ENCODE measurements at regions not wholly inside any gene's neighbourhood (a gene's known extent, or its start where the extent isn't known, plus 50 kb on each side); places are given as distances from the start of the nearest gene placed in this dataset.

DNA sequence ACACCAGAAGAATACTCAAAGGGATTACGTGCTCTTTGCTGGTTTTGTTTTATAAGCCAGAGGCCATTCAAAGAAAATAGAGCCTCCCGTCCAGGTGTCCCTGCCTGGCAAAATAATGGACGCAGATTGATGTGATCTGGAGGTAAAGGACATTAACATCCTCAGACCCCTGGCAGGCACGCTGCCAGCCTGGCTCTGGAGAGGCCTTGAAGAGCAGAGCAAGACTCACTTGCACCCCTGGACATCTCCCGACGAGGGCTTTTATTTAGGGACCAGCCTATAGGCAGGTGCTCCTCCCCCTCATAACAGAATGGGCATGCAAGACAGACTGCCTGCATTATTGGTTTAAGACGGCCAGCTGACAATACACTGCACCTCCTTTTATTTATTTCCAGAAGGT lies 291.3 kb downstream of the BCL11A start:
- Histone ChIP-seq H3K4me2 (ENCODE audit: insufficient read depth, low read length) (no peak overlapping the region), H3K9me3 (ENCODE audit: insufficient read depth, low read length, severe bottlenecking) (peaks cover 3% of the 10 kb centered on the region), H3K79me2 (ENCODE audit: insufficient read depth, low read length) (no peaks in the 10 kb centered on the region), H3K27me3 (ENCODE audit: insufficient read depth, low read length, poor library complexity) (no peaks in the 10 kb centered on the region), H4K20me1 (ENCODE audit: insufficient read depth, low read length) (no peaks in the 10 kb centered on the region), H3K27ac (ENCODE audit: low read length) (no peak overlapping the region), H3K9ac (ENCODE audit: low read depth, low read length) (no peak overlapping the region), H2AFZ (ENCODE audit: low read depth, low read length) (no peak overlapping the region), H3K36me3 (ENCODE audit: insufficient read depth, low read length) (no peaks in the 10 kb centered on the region), H3K4me1 (ENCODE audit: insufficient read depth, low read length) (no peaks in the 10 kb centered on the region), H3K4me3 (ENCODE audit: low read depth in 1 of 2, low read length in 2 of 2) (no peak overlapping the region)
- ATAC-seq (ENCODE audit: insufficient read depth, low read depth) (no peak), DNase-seq (no peak)
- no peak for TF ChIP-seq EZH2 (IDR thresholded peaks at IDR 0.05; ENCODE audit: borderline replicate concordance, low read depth, low read length, severe bottlenecking)
- no peak for TF ChIP-seq CTCF (IDR thresholded peaks at IDR 0.05; ENCODE audit: borderline replicate concordance, extremely low read depth, low read length, poor library complexity, severe bottlenecking)

DNA sequence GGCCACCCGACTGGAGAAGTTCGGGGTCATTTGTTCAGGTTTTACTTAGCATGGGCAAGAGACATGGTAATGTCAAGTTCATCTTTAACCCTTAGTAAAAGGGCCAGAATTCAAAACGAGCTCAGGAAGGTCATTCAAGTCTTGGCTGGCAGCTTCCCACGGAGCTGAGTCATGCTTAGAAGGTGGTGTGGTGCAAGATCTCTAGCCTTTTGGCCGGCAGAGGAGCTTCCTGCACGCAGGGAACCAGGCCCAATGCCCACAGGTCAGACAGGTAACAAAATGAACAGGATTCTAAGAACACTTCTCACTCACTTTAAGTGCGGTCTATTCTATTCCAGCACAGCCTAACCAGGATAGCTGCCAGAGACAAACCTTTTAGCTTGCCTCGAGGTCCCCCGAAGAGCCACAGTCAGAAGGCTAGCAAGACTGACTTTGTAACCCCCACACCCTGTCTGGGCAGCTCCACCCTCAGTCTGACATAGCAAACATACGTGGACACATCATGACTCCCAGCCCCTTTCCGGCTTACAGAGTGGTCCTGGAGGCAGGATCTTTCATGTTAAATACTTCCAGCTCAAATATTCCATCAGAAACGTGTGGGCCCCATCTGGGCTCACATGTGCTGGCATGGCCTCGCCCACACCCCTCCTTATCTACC lies 292.7 kb downstream of the BCL11A start:
- H4K20me1 ChIP-seq (ENCODE audit: insufficient read depth, low read length), result no peaks in the 10 kb centered on the region
- DNase-seq (no peak), ATAC-seq (ENCODE audit: insufficient read depth, low read depth) (no peak)
- H2AFZ ChIP-seq (ENCODE audit: low read depth, low read length), result no peak overlapping the region
- no peak overlapping the region for H3K4me3 ChIP-seq (ENCODE audit: low read depth in 1 of 2, low read length in 2 of 2)
- H3K4me2 ChIP-seq (ENCODE audit: insufficient read depth, low read length), result no peak overlapping the region
- H3K36me3 ChIP-seq (ENCODE audit: insufficient read depth, low read length), result no peaks in the 10 kb centered on the region
- no peak overlapping the region for H3K27ac ChIP-seq (ENCODE audit: low read length)
- H3K9me3 ChIP-seq (ENCODE audit: insufficient read depth, low read length, severe bottlenecking), result peaks cover 3% of the 10 kb centered on the region
- H3K9ac ChIP-seq (ENCODE audit: low read depth, low read length), result no peak overlapping the region
- H3K27me3 ChIP-seq (ENCODE audit: insufficient read depth, low read length, poor library complexity), result no peaks in the 10 kb centered on the region
- no peaks in the 10 kb centered on the region for H3K79me2 ChIP-seq (ENCODE audit: insufficient read depth, low read length)
- no peaks in the 10 kb centered on the region for H3K4me1 ChIP-seq (ENCODE audit: insufficient read depth, low read length)
- no peak for TF ChIP-seq EZH2 (IDR thresholded peaks at IDR 0.05; ENCODE audit: borderline replicate concordance, low read depth, low read length, severe bottlenecking)
- no peak for TF ChIP-seq CTCF (IDR thresholded peaks at IDR 0.05; ENCODE audit: borderline replicate concordance, extremely low read depth, low read length, poor library complexity, severe bottlenecking)

DNA sequence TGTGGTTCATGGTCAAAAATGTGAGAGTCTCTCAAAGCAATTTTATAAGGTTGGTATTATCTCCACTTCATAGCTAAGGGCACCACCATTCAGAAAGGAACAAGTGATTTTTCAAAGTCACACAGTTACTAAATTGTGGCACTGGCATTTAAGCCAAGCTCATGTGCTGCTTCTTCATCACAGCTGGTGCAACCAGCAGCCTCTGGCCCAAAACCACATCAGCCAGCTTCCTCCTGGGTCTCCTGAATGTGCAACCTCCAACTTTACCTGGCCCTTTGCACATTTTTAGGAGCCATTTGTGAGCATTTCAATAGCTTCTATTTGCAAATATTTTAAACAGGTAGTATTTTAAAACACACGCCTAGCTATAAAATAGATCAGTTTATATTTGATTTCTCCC lies 293.7 kb downstream of the BCL11A start:
- Histone ChIP-seq H2AFZ (ENCODE audit: low read depth, low read length) (no peak overlapping the region), H3K4me2 (ENCODE audit: insufficient read depth, low read length) (no peak overlapping the region), H3K9me3 (ENCODE audit: insufficient read depth, low read length, severe bottlenecking) (no peaks in the 10 kb centered on the region), H3K9ac (ENCODE audit: low read depth, low read length) (no peak overlapping the region), H3K79me2 (ENCODE audit: insufficient read depth, low read length) (no peaks in the 10 kb centered on the region), H3K4me1 (ENCODE audit: insufficient read depth, low read length) (no peaks in the 10 kb centered on the region), H3K36me3 (ENCODE audit: insufficient read depth, low read length) (no peaks in the 10 kb centered on the region), H3K4me3 (ENCODE audit: low read depth in 1 of 2, low read length in 2 of 2) (no peak overlapping the region), H3K27ac (ENCODE audit: low read length) (no peak overlapping the region), H3K27me3 (ENCODE audit: insufficient read depth, low read length, poor library complexity) (no peaks in the 10 kb centered on the region), H4K20me1 (ENCODE audit: insufficient read depth, low read length) (no peaks in the 10 kb centered on the region)
- ATAC-seq (ENCODE audit: insufficient read depth, low read depth) (peak; percentile 39; the same call in 1 of the 3 replicates), DNase-seq (peak; percentile 13)
- no peak for TF ChIP-seq EZH2 (IDR thresholded peaks at IDR 0.05; ENCODE audit: borderline replicate concordance, low read depth, low read length, severe bottlenecking)

DNA sequence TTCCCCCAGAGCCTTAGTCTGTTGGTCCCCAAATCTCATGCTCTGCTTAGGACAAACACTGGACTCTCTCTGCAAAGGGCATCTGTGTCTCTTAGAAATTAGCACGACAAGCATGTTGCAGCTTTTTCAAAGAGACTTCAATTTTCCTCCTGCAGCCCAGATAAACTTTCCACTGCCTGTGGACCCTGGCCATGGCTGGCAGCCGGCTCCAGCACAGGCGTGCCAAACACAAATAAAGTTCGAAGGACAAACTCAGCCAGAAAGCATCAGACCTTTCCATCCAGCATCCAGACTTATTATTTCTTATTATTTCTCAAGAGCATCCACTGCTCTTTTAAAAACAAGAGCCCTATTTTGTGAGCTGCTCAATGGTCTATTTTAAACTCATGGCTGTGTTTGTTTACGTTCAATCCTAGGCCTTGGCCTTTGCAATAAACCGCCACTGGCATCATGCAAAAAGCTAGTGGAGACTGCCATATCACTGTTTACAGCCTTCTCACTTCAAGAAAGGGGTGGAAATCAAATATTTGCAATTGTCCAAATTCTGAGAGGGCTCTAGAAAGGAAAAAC lies 300.8 kb downstream of the BCL11A start:
- H3K9ac ChIP-seq (ENCODE audit: low read depth, low read length), result no peak overlapping the region
- no peaks in the 10 kb centered on the region for H3K27me3 ChIP-seq (ENCODE audit: insufficient read depth, low read length, poor library complexity)
- H3K79me2 ChIP-seq (ENCODE audit: insufficient read depth, low read length), result no peaks in the 10 kb centered on the region
- H3K4me1 ChIP-seq (ENCODE audit: insufficient read depth, low read length), result no peaks in the 10 kb centered on the region
- H3K9me3 ChIP-seq (ENCODE audit: insufficient read depth, low read length, severe bottlenecking), result no peaks in the 10 kb centered on the region
- no peaks in the 10 kb centered on the region for H3K36me3 ChIP-seq (ENCODE audit: insufficient read depth, low read length)
- H2AFZ ChIP-seq (ENCODE audit: low read depth, low read length), result no peak overlapping the region
- H4K20me1 ChIP-seq (ENCODE audit: insufficient read depth, low read length), result no peaks in the 10 kb centered on the region
- TF ChIP-seq CTCF (IDR thresholded peaks at IDR 0.05; ENCODE audit: borderline replicate concordance, extremely low read depth, low read length, poor library complexity, severe bottlenecking) (no peak), EZH2 (IDR thresholded peaks at IDR 0.05; ENCODE audit: borderline replicate concordance, low read depth, low read length, severe bottlenecking) (no peak)
- H3K4me2 ChIP-seq (ENCODE audit: insufficient read depth, low read length), result no peak overlapping the region
- ATAC-seq (ENCODE audit: insufficient read depth, low read depth) (no peak), DNase-seq (no peak)
- no peak overlapping the region for H3K27ac ChIP-seq (ENCODE audit: low read length)
- no peak overlapping the region for H3K4me3 ChIP-seq (ENCODE audit: low read depth in 1 of 2, low read length in 2 of 2)
